OCI-LY1 (cell line): ENCODE measurements at regions not wholly inside any gene's neighbourhood (a gene's known extent, or its start where the extent isn't known, plus 50 kb on each side); places are given as distances from the start of the nearest gene placed in this dataset.
"Not testable (repeated sequence)": the region's sequence is repeated elsewhere in the genome, so short reads cannot be mapped to it uniquely, and the experiment has no call there.

Experiments
- H2AFZ ChIP-seq: fragments of 200-600 bp; sonication (generic), shearing (Covaris generic); 2 replicates; pipeline ENCODE4 v1.6.0; 2014; ENCODE audit warnings: antibody characterized with exemption, mild to moderate bottlenecking, low read length
- H3F3A ChIP-seq: fragments of 200-600 bp; sonication (generic), shearing (Covaris generic); 2 replicates; pipeline ENCODE4 v1.6.0; 2014; ENCODE audit warnings: mild to moderate bottlenecking, antibody characterized with exemption, low read length, moderate library complexity; ENCODE audit not compliant: insufficient read depth
- H3K27ac ChIP-seq: fragments of 200-600 bp; sonication (generic); 2 replicates; pipeline ENCODE4 v1.5.1; 2014; ENCODE audit warnings: low read length, mixed run types, mild to moderate bottlenecking, low read depth; ENCODE audit not compliant: poor library complexity, severe bottlenecking
- H3K27me3 ChIP-seq: fragments of 200-600 bp; sonication (generic); 2 replicates; pipeline ENCODE4 v1.6.0; 2014; ENCODE audit warnings: antibody characterized with exemption, mild to moderate bottlenecking, low read length, moderate library complexity; ENCODE audit not compliant: insufficient read depth
- H3K36me3 ChIP-seq: fragments of 200-600 bp; sonication (generic); 2 replicates; pipeline ENCODE4 v1.6.1; 2014; ENCODE audit warnings: mild to moderate bottlenecking, antibody characterized with exemption, low read length, moderate library complexity, mixed read lengths; ENCODE audit not compliant: insufficient read depth
- H3K4me1 ChIP-seq: fragments of 200-600 bp; sonication (generic); 2 replicates; pipeline ENCODE4 v1.5.1; 2014; ENCODE audit warnings: mild to moderate bottlenecking, low read length, moderate library complexity; ENCODE audit not compliant: insufficient read depth, severe bottlenecking
- H3K4me2 ChIP-seq: fragments of 200-600 bp; sonication (generic), shearing (Covaris generic); 2 replicates; pipeline ENCODE4 v1.6.1; 2014; ENCODE audit warnings: low read length
- H3K4me3 ChIP-seq: fragments of 200-600 bp; sonication (generic); 2 replicates; pipeline ENCODE4 v1.5.1; 2014; ENCODE audit warnings: low read length, low read depth, mild to moderate bottlenecking, mixed read lengths; ENCODE audit not compliant: poor library complexity, severe bottlenecking
- H3K79me2 ChIP-seq: fragments of 200-600 bp; shearing (Covaris generic); 2 replicates; pipeline ENCODE4 v1.6.1; 2016; ENCODE audit warnings: mixed run types, low read length, mixed read lengths; ENCODE audit not compliant: insufficient read depth
- H3K9ac ChIP-seq: fragments of 200-600 bp; sonication (generic), shearing (Covaris generic); 2 replicates; pipeline ENCODE4 v1.6.1; 2014; ENCODE audit warnings: mild to moderate bottlenecking, low read length, mixed read lengths
- H3K9me2 ChIP-seq: fragments of 200-600 bp; sonication (generic), shearing (Covaris generic); 2 replicates; pipeline ENCODE4 v1.6.1; 2014; ENCODE audit warnings: low read depth, mild to moderate bottlenecking, low read length, mixed read lengths
- H3K9me3 ChIP-seq: fragments of 200-600 bp; shearing (Covaris generic); 2 replicates; pipeline ENCODE4 v1.6.1; 2014; ENCODE audit warnings: low read length, mixed read lengths
- H4K20me1 ChIP-seq: fragments of 200-600 bp; sonication (generic), shearing (Covaris generic); 2 replicates; pipeline ENCODE4 v1.6.0; 2016; ENCODE audit warnings: mild to moderate bottlenecking, low read length; ENCODE audit not compliant: insufficient read depth
- CTCF ChIP-seq: fragments of 200-600 bp; sonication (generic), shearing (Covaris generic); IDR thresholded peaks from 2 replicates; pipeline ENCODE4 v1.5.1; 2017; ENCODE audit warnings: mild to moderate bottlenecking, antibody characterized with exemption, low read length, moderate library complexity, mixed read lengths
- EZH2 ChIP-seq: fragments of 200-600 bp; sonication (generic), shearing (Covaris generic); IDR thresholded peaks from 2 replicates; pipeline ENCODE4 v1.8.0; 2017; ENCODE audit warnings: borderline replicate concordance, mixed run types, mild to moderate bottlenecking, antibody characterized with exemption, low read length, moderate library complexity, mixed read lengths

GRCh38 chr2:53114991-53115390 is 652.6 kb upstream of the CHAC2 start:
- Histone ChIP-seq H3K79me2 (no peaks in the 10 kb centered on the region), H3K9ac (no peak overlapping the region), H3K4me3 (no peak overlapping the region), H2AFZ (no peak overlapping the region), H3K4me2 (no peak overlapping the region), H3K27ac (no peak overlapping the region), H3K9me2 (no peaks in the 10 kb centered on the region), H3K27me3 (no peaks in the 10 kb centered on the region), H3K36me3 (no peaks in the 10 kb centered on the region), H4K20me1 (no peaks in the 10 kb centered on the region), H3K4me1 (no peaks in the 10 kb centered on the region), H3F3A (no peaks in the 10 kb centered on the region), H3K9me3 (no peaks in the 10 kb centered on the region)
- no peak for TF ChIP-seq EZH2
- TF ChIP-seq CTCF: no peak

GRCh38 chr2:53114582-53114981 is 653.0 kb upstream of the CHAC2 start:
- Histone ChIP-seq H3K27ac (no peak overlapping the region), H3K27me3 (no peaks in the 10 kb centered on the region), H3K9ac (no peak overlapping the region), H3K4me1 (no peaks in the 10 kb centered on the region), H3K9me2 (no peaks in the 10 kb centered on the region), H3K4me3 (no peak overlapping the region), H3K79me2 (no peaks in the 10 kb centered on the region), H3K4me2 (no peak overlapping the region), H3K9me3 (no peaks in the 10 kb centered on the region), H2AFZ (no peak overlapping the region), H4K20me1 (no peaks in the 10 kb centered on the region), H3F3A (no peaks in the 10 kb centered on the region), H3K36me3 (no peaks in the 10 kb centered on the region)
- TF ChIP-seq CTCF (no peak), EZH2 (no peak)

GRCh38 chr2:53112408-53112807 is 655.2 kb upstream of the CHAC2 start:
- H3F3A ChIP-seq, H3K9ac ChIP-seq, H3K9me2 ChIP-seq, H3K4me2 ChIP-seq, H3K9me3 ChIP-seq, H3K4me1 ChIP-seq, H3K27me3 ChIP-seq, H2AFZ ChIP-seq, H3K27ac ChIP-seq, H3K4me3 ChIP-seq, H3K79me2 ChIP-seq, H4K20me1 ChIP-seq, H3K36me3 ChIP-seq: not testable (repeated sequence)

GRCh38 chr2:53111406-53111805 is 656.2 kb upstream of the CHAC2 start:
- H3K79me2 ChIP-seq: no peaks in the 10 kb centered on the region
- no peak overlapping the region for H3K4me3 ChIP-seq
- no peaks in the 10 kb centered on the region for H3K9me2 ChIP-seq
- H3K27me3 ChIP-seq: no peaks in the 10 kb centered on the region
- no peak overlapping the region for H3K4me2 ChIP-seq
- no peaks in the 10 kb centered on the region for H4K20me1 ChIP-seq
- H3K36me3 ChIP-seq: no peaks in the 10 kb centered on the region
- H3K4me1 ChIP-seq: no peaks in the 10 kb centered on the region
- no peak overlapping the region for H3K27ac ChIP-seq
- no peak for TF ChIP-seq EZH2
- no peak for TF ChIP-seq CTCF
- no peak overlapping the region for H3K9ac ChIP-seq
- H3K9me3 ChIP-seq: no peaks in the 10 kb centered on the region
- no peaks in the 10 kb centered on the region for H3F3A ChIP-seq
- no peak overlapping the region for H2AFZ ChIP-seq
